Gastrocnemius medialis (tissue), 4 donors: ENCODE measurements at regions not wholly inside any gene's neighbourhood (a gene's known extent, or its start where the extent isn't known, plus 50 kb on each side); places are given as distances from the start of the nearest gene placed in this dataset.

Experiments used
- CTCF ChIP-seq, 5 experiments: fragments of 450-650 bp in 3 of 5; fragments of 200-600 bp in 2 of 5; sonication (generic) in 2 of 5; IDR thresholded peaks in 4 of 5; conservative IDR thresholded peaks in 1 of 5; 1 replicate in 4 of 5; 2 replicates in 1 of 5; pipeline ENCODE4 v1.5.1; 2016 to 2019; ENCODE audit warnings: antibody characterized with exemption in 5 of 5, mild to moderate bottlenecking in 3 of 5, moderate library complexity in 3 of 5
- POLR2A ChIP-seq, 2 donors: fragments of 450-650 bp; IDR thresholded peaks; one replicate each; pipeline ENCODE4 v1.6.1; 2017; ENCODE audit warnings: antibody characterized with exemption in 2 of 2, mild to moderate bottlenecking in 2 of 2, moderate library complexity in 2 of 2

GRCh38 chr18:39672171-39672570 is 2106.6 kb upstream of the CELF4 start:
- TF ChIP-seq CTCF (IDR thresholded peaks at IDR 0.05 in 4 of 5, conservative IDR thresholded peaks at IDR 0.05 in 1 of 5): no peak
- no peak for TF ChIP-seq POLR2A (IDR thresholded peaks at IDR 0.05)
